Astrocyte of the spinal cord (primary cell): ENCODE measurements at regions not wholly inside any gene's neighbourhood (a gene's known extent, or its start where the extent isn't known, plus 50 kb on each side); places are given as distances from the start of the nearest gene placed in this dataset.

Experiments used
- DNase-seq: peaks from one replicate; pipeline ENCODE4 v3.0.0; 2011; ENCODE audit warnings: low read depth, low spot score
- H3K4me3 ChIP-seq: 2 replicates; pipeline ENCODE4 v1.5.1; 2011; ENCODE audit warnings: low read depth, mild to moderate bottlenecking, low read length, moderate library complexity
- CTCF ChIP-seq: IDR thresholded peaks from 2 replicates; pipeline ENCODE4 v1.5.1; 2012; ENCODE audit warnings: low read depth, mild to moderate bottlenecking, low read length, inconsistent platforms
- in situ Hi-C: cut with HindIII; loops from 2 replicates; pipeline ENCODE4 v1.10.0; 2017; ENCODE audit warnings: low sequenced_read_pairs

- in situ Hi-C loops, result no loop called here
- TF ChIP-seq CTCF, result no peak
- H3K4me3 ChIP-seq, result no peak overlapping the region
- no peak for DNase-seq
Observed at GRCh38 chr17:74115586-74115985, 87.9 kb upstream of the RPL38 start.

- H3K4me3 ChIP-seq, result no peak overlapping the region
- in situ Hi-C loops, result no loop called here
- TF ChIP-seq CTCF, result no peak
- DNase-seq, result peak; percentile 5
Observed at GRCh38 chr17:74116087-74116717, 87.3 kb upstream of the RPL38 start.

- no peak for TF ChIP-seq CTCF
- DNase-seq, result no peak
- no peak overlapping the region for H3K4me3 ChIP-seq
- in situ Hi-C loops, result no loop called here
Observed at GRCh38 chr17:74117087-74117698, 86.3 kb upstream of the RPL38 start.

- TF ChIP-seq CTCF, result no peak
- DNase-seq, result no peak
- no peak overlapping the region for H3K4me3 ChIP-seq
- in situ Hi-C loops, result no loop called here
Observed at GRCh38 chr17:74117999-74118421, 85.5 kb upstream of the RPL38 start.

DNA sequence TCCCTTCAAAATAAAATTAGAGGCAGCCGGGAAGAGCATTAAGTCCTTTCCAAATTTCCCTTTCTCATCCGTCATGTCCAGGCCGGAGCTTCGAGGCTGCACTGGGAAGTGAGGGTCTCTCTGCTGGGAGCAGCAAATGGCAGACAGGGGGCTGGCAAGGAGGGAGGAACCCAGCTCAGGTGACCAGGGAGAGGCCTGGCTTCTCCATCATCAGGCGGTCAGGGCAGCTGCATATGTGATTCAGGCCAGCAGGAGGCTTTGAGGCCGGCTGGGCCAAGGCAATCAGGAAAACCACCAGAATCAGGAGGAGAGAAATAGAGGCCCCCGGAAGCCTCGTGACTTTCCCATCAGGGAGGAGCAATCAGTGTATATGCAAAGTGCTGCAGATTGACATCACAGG, 85.0 kb upstream of the RPL38 start:
- no peak for DNase-seq
- in situ Hi-C loops, result no loop called here
- no peak overlapping the region for H3K4me3 ChIP-seq
- TF ChIP-seq CTCF, result peak; percentile 9

GRCh38 chr17:74119049-74119580, 84.4 kb upstream of the RPL38 start:
- no peak for TF ChIP-seq CTCF
- no peak for DNase-seq
- no peak overlapping the region for H3K4me3 ChIP-seq
- in situ Hi-C loops, result no loop called here
